Heart left ventricle (tissue), 16 donors: ENCODE measurements at regions not wholly inside any gene's neighbourhood (a gene's known extent, or its start where the extent isn't known, plus 50 kb on each side); places are given as distances from the start of the nearest gene placed in this dataset.

Experiments
- ATAC-seq, 4 donors: fragments of 200-7000 bp; cut with Tn5 transposase; one replicate each; pipeline ENCODE4 v1.9.1; 2020 to 2022; ENCODE audit warnings: moderate library complexity in 4 of 4, mild to moderate bottlenecking in 3 of 4, moderate number of reproducible peaks in 1 of 4
- DNase-seq, 5 donors: peaks; one replicate each; pipeline ENCODE4 v3.0.0-alpha.2; 2020
- H3K27ac ChIP-seq, 12 donors: fragments of 200-600 bp; sonication (generic) in 4 of 12; one replicate each; pipeline versions ENCODE4 v1.5.0 to v1.8.0; 2016 to 2022; ENCODE audit warnings: mild to moderate bottlenecking in 2 of 12
- H3K27me3 ChIP-seq, 9 donors: fragments of 200-600 bp; sonication (generic) in 2 of 9; one replicate each; pipeline versions ENCODE4 v1.5.1 to v1.8.0; 2016 to 2022; ENCODE audit warnings: mild to moderate bottlenecking in 3 of 9
- H3K36me3 ChIP-seq, 9 donors: fragments of 200-600 bp; sonication (generic) in 2 of 9; one replicate each; pipeline versions ENCODE4 v1.5.0 to v1.8.0; 2018 to 2022; ENCODE audit warnings: mild to moderate bottlenecking in 2 of 9
- H3K4me1 ChIP-seq, 12 donors: fragments of 200-600 bp; sonication (generic) in 4 of 12; one replicate each; pipeline versions ENCODE4 v1.5.0 to v1.8.0; 2016 to 2022; ENCODE audit warnings: mild to moderate bottlenecking in 3 of 12
- H3K4me3 ChIP-seq, 12 donors: fragments of 200-600 bp; sonication (generic) in 4 of 12; one replicate each; pipeline versions ENCODE4 v1.5.0 to v1.8.0; 2017 to 2022; ENCODE audit warnings: mild to moderate bottlenecking in 9 of 12, moderate library complexity in 4 of 12
- H3K9me3 ChIP-seq, 12 donors: fragments of 200-600 bp; sonication (generic) in 4 of 12; one replicate each; pipeline versions ENCODE4 v1.5.0 to v1.8.0; 2016 to 2022; ENCODE audit warnings: mild to moderate bottlenecking in 1 of 12
- CTCF ChIP-seq, 12 donors: fragments of 200-600 bp; sonication (generic) in 4 of 12; IDR thresholded peaks; one replicate each; pipeline versions ENCODE4 v1.5.0 to v1.8.0; 2018 to 2022; ENCODE audit warnings: antibody characterized with exemption in 12 of 12, mild to moderate bottlenecking in 5 of 12
- POLR2A ChIP-seq, 2 donors: fragments of 450-650 bp; IDR thresholded peaks; one replicate each; pipeline ENCODE4 v1.6.1; 2017; ENCODE audit warnings: antibody characterized with exemption in 2 of 2, mild to moderate bottlenecking in 2 of 2, moderate library complexity in 2 of 2
- WGBS, 4 donors: extraction: QIAGEN DNeasy Blood & Tissue Kit in 2 of 4; methylation state at CpG; one replicate each; pipeline versions ENCODE4 v1.1.5 to v1.1.7; 2013 to 2018; 5-methylcytosine and 5-hydroxymethylcytosine counted together
- intact Hi-C, 10 donors: fragments of 100-400 bp; cut with DNase I; formaldehyde crosslinking; loops; one replicate each; pipeline versions ENCODE4 v1.11.1 to v1.14.2; 2022
- donor health status: ischemic (EF 13 %, LVEDD 7.1; RV severe dilation, severe dysfunction).
- donor health status: healthy with polysubstance abuse.
- donor health status: DM: no; HTN: yes; CAD: no.
- donor health status: DM: no; HTN: no; CAD: no.
- donor health status: ischemic (EF 25% LVEDD 6.9; RV normal size, moderate dysfunction).
- donor health status: ischemic (EF 25% LVEDD 5.7; RV mildly dilated, moderate dysfunction).
- donor health status: healthy.
- donor health status: DM: yes; HTN: yes; CAD: no.
- donor health status: ischemic (EF 35%, LVEDD 5.7; RV mildly dilated, moderate dysfunction).
- donor health status: nonischemic (EF 11% LVEDD 7.7; RV severe dilation, severe dysfunction).
- donor health status: DM: yes; HTN: yes; CAD: no.
- donor health status: PGD.
- donor health status: ischemic (EF 29% LVEDD 5.4; RV normal size, mild dysfunction).
- donor health status: nonischemic (EF 23%, LVEDD 6.1; RV moderate dilation, normal function).

GRCh38 chr2:53111406-53111805 lies 656.2 kb upstream of the CHAC2 start:
- no peaks in the 10 kb centered on the region for H3K9me3 ChIP-seq
- H3K4me1 ChIP-seq: no peaks in the 10 kb centered on the region
- no peak for TF ChIP-seq POLR2A (IDR thresholded peaks at IDR 0.05)
- no peak for TF ChIP-seq CTCF (IDR thresholded peaks at IDR 0.05)
- H3K4me3 ChIP-seq: no peak overlapping the region
- ATAC-seq: no peak
- H3K27me3 ChIP-seq: no peaks in the 10 kb centered on the region
- H3K36me3 ChIP-seq: no peaks in the 10 kb centered on the region
- intact Hi-C loops: no loop called here
- H3K27ac ChIP-seq: no peak overlapping the region
- no peak for DNase-seq
- 49 to 65% (median 57%) methylated on average over 3 of the region's 3 CpGs for WGBS, 4 donors

DNA sequence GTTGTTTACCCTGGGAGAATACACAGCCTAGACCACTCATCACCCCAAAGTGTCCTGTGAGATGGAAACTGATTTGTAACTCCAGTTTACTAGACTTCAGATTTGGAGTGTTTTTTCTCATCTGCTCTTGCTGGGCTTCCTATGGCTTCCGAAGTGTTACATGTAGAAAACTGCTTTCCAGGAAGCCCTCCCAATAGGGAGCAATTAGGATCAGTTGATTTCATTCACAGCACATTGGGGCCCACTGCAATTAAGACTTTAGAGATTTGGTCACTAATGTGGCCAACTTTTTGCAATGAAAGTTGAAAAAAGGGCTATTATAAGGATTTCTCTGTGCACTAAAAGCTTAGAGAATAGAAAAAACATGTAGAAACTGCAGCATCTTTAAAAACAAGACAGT lies 656.6 kb upstream of the CHAC2 start:
- intact Hi-C loops: no loop called here
- no peaks in the 10 kb centered on the region for H3K4me1 ChIP-seq
- no peaks in the 10 kb centered on the region for H3K9me3 ChIP-seq
- no peaks in the 10 kb centered on the region for H3K36me3 ChIP-seq
- no peak for DNase-seq
- 50 to 71% (median 59%) methylated on average over 1 of the region's 1 CpG for WGBS, 4 donors
- H3K27me3 ChIP-seq: no peaks in the 10 kb centered on the region
- ATAC-seq: no peak
- no peak overlapping the region for H3K4me3 ChIP-seq
- no peak overlapping the region for H3K27ac ChIP-seq
- TF ChIP-seq CTCF (IDR thresholded peaks at IDR 0.05) (no peak), POLR2A (IDR thresholded peaks at IDR 0.05) (no peak)

- intact Hi-C loops: no loop called here
- no peak for ATAC-seq
- Histone ChIP-seq H3K4me1 (no peaks in the 10 kb centered on the region), H3K36me3 (no peaks in the 10 kb centered on the region), H3K27me3 (no peaks in the 10 kb centered on the region), H3K9me3 (no peaks in the 10 kb centered on the region), H3K27ac (no peak overlapping the region), H3K4me3 (no peak overlapping the region)
- DNase-seq: no peak
- WGBS, 4 donors: 78 to 83% (median 79%) methylated on average over 2 of the region's 2 CpGs
- TF ChIP-seq CTCF (IDR thresholded peaks at IDR 0.05) (no peak), POLR2A (IDR thresholded peaks at IDR 0.05) (no peak)
Observed at GRCh38 chr2:53108246-53108645, 659.4 kb upstream of the CHAC2 start.

GRCh38 chr2:53104263-53104662 lies 663.3 kb upstream of the CHAC2 start:
- Histone ChIP-seq H3K27me3 (no peaks in the 10 kb centered on the region), H3K9me3 (no peaks in the 10 kb centered on the region), H3K36me3 (no peaks in the 10 kb centered on the region), H3K4me3 (no peak overlapping the region), H3K27ac (no peak overlapping the region), H3K4me1 (no peaks in the 10 kb centered on the region)
- TF ChIP-seq CTCF (IDR thresholded peaks at IDR 0.05) (no peak), POLR2A (IDR thresholded peaks at IDR 0.05) (no peak)
- DNase-seq (no peak), ATAC-seq (no peak)
- intact Hi-C loops: no loop called here
- WGBS, 4 donors: 81 to 87% (median 85%) methylated on average over 4 of the region's 4 CpGs
